ENCODE measurements at regions not wholly inside any gene's neighbourhood (a gene's known extent, or its start where the extent isn't known, plus 50 kb on each side); places are given as distances from the start of the nearest gene placed in this dataset.

- Histone ChIP-seq H3K4me1 (ENCODE audit: low read length) (no peaks in the 10 kb centered on the region), H3K36me3 (ENCODE audit: insufficient read depth, low read length) (no peaks in the 10 kb centered on the region), H3K9ac (ENCODE audit: low read length) (no peak overlapping the region), H3K27ac (ENCODE audit: low read length) (no peak overlapping the region), H3K4me2 (ENCODE audit: low read depth, low read length, poor library complexity, severe bottlenecking) (no peak overlapping the region), H3K79me2 (ENCODE audit: low read length) (no peaks in the 10 kb centered on the region), H2AFZ (ENCODE audit: low read length) (no peak overlapping the region), H3K9me3 (ENCODE audit: low read length) (no peaks in the 10 kb centered on the region), H3K27me3 (ENCODE audit: low read length) (no peaks in the 10 kb centered on the region), H3K4me3 (ENCODE audit: low read length) (no peak overlapping the region), H3K9me2 (replicated peaks; ENCODE audit: insufficient read depth, low read length) (no peaks in the 10 kb centered on the region), H4K20me1 (ENCODE audit: insufficient read depth, low read depth, low read length) (no peaks in the 10 kb centered on the region)
- no peak for DNase-seq
Observed at GRCh38 chr13:70619936-70620335, 511.7 kb upstream of the KLHL1 start.

GRCh38 chr13:70616847-70617246, 508.6 kb upstream of the KLHL1 start:
- Histone ChIP-seq H3K27me3 (ENCODE audit: low read length) (no peaks in the 10 kb centered on the region), H4K20me1 (ENCODE audit: insufficient read depth, low read depth, low read length) (no peaks in the 10 kb centered on the region), H3K9ac (ENCODE audit: low read length) (no peak overlapping the region), H3K4me2 (ENCODE audit: low read depth, low read length, poor library complexity, severe bottlenecking) (no peak overlapping the region), H3K4me3 (ENCODE audit: low read length) (no peak overlapping the region), H3K9me3 (ENCODE audit: low read length) (no peaks in the 10 kb centered on the region), H3K36me3 (ENCODE audit: insufficient read depth, low read length) (no peaks in the 10 kb centered on the region), H3K27ac (ENCODE audit: low read length) (no peak overlapping the region), H2AFZ (ENCODE audit: low read length) (no peak overlapping the region), H3K9me2 (replicated peaks; ENCODE audit: insufficient read depth, low read length) (no peaks in the 10 kb centered on the region), H3K79me2 (ENCODE audit: low read length) (no peaks in the 10 kb centered on the region), H3K4me1 (ENCODE audit: low read length) (no peaks in the 10 kb centered on the region)
- no peak for DNase-seq

- Histone ChIP-seq H3K4me1 (ENCODE audit: low read length) (no peaks in the 10 kb centered on the region), H3K4me2 (ENCODE audit: low read depth, low read length, poor library complexity, severe bottlenecking) (no peak overlapping the region), H3K9me2 (replicated peaks; ENCODE audit: insufficient read depth, low read length) (no peaks in the 10 kb centered on the region), H3K9ac (ENCODE audit: low read length) (no peak overlapping the region), H3K9me3 (ENCODE audit: low read length) (no peaks in the 10 kb centered on the region), H3K27ac (ENCODE audit: low read length) (no peak overlapping the region), H2AFZ (ENCODE audit: low read length) (no peak overlapping the region), H3K79me2 (ENCODE audit: low read length) (no peaks in the 10 kb centered on the region), H3K36me3 (ENCODE audit: insufficient read depth, low read length) (no peaks in the 10 kb centered on the region), H3K27me3 (ENCODE audit: low read length) (no peaks in the 10 kb centered on the region), H3K4me3 (ENCODE audit: low read length) (no peak overlapping the region), H4K20me1 (ENCODE audit: insufficient read depth, low read depth, low read length) (no peaks in the 10 kb centered on the region)
- no peak for DNase-seq
Observed at GRCh38 chr13:70613295-70613694, 505.0 kb upstream of the KLHL1 start.

GRCh38 chr13:70612881-70613280, 504.6 kb upstream of the KLHL1 start:
- DNase-seq: no peak
- H3K27ac ChIP-seq (ENCODE audit: low read length): no peak overlapping the region
- no peaks in the 10 kb centered on the region for H3K27me3 ChIP-seq (ENCODE audit: low read length)
- H3K4me2 ChIP-seq (ENCODE audit: low read depth, low read length, poor library complexity, severe bottlenecking): no peak overlapping the region
- no peaks in the 10 kb centered on the region for H3K36me3 ChIP-seq (ENCODE audit: insufficient read depth, low read length)
- H3K79me2 ChIP-seq (ENCODE audit: low read length): no peaks in the 10 kb centered on the region
- no peak overlapping the region for H2AFZ ChIP-seq (ENCODE audit: low read length)
- no peaks in the 10 kb centered on the region for H3K9me2 ChIP-seq (replicated peaks; ENCODE audit: insufficient read depth, low read length)
- H4K20me1 ChIP-seq (ENCODE audit: insufficient read depth, low read depth, low read length): no peaks in the 10 kb centered on the region
- H3K9me3 ChIP-seq (ENCODE audit: low read length): no peaks in the 10 kb centered on the region
- H3K4me1 ChIP-seq (ENCODE audit: low read length): no peaks in the 10 kb centered on the region
- H3K4me3 ChIP-seq (ENCODE audit: low read length): no peak overlapping the region
- H3K9ac ChIP-seq (ENCODE audit: low read length): no peak overlapping the region

- H3K4me3 ChIP-seq (ENCODE audit: low read length): no peak overlapping the region
- H3K4me2 ChIP-seq (ENCODE audit: low read depth, low read length, poor library complexity, severe bottlenecking): no peak overlapping the region
- no peaks in the 10 kb centered on the region; the same call in 1 of the 2 replicates for H3K9me2 ChIP-seq (replicated peaks; ENCODE audit: insufficient read depth, low read length)
- H4K20me1 ChIP-seq (ENCODE audit: insufficient read depth, low read depth, low read length): no peaks in the 10 kb centered on the region
- H3K36me3 ChIP-seq (ENCODE audit: insufficient read depth, low read length): no peaks in the 10 kb centered on the region
- H3K9ac ChIP-seq (ENCODE audit: low read length): no peak overlapping the region
- no peak for DNase-seq
- peaks cover 6% of the 10 kb centered on the region; the same call in 1 of the 2 replicates for H3K9me3 ChIP-seq (ENCODE audit: low read length)
- no peak overlapping the region for H2AFZ ChIP-seq (ENCODE audit: low read length)
- H3K4me1 ChIP-seq (ENCODE audit: low read length): no peaks in the 10 kb centered on the region
- H3K79me2 ChIP-seq (ENCODE audit: low read length): no peaks in the 10 kb centered on the region
- H3K27ac ChIP-seq (ENCODE audit: low read length): no peak overlapping the region
- no peaks in the 10 kb centered on the region for H3K27me3 ChIP-seq (ENCODE audit: low read length)
Observed at GRCh38 chr13:70604448-70604847, 496.2 kb upstream of the KLHL1 start.

GRCh38 chr13:70593716-70594115, 485.5 kb upstream of the KLHL1 start:
- Histone ChIP-seq H3K9me3 (ENCODE audit: low read length) (peaks cover 3% of the 10 kb centered on the region; the same call in 1 of the 2 replicates), H3K4me2 (ENCODE audit: low read depth, low read length, poor library complexity, severe bottlenecking) (no peak overlapping the region), H3K4me1 (ENCODE audit: low read length) (no peaks in the 10 kb centered on the region), H3K36me3 (ENCODE audit: insufficient read depth, low read length) (no peaks in the 10 kb centered on the region), H3K79me2 (ENCODE audit: low read length) (no peaks in the 10 kb centered on the region), H3K9me2 (replicated peaks; ENCODE audit: insufficient read depth, low read length) (no peaks in the 10 kb centered on the region), H2AFZ (ENCODE audit: low read length) (no peak overlapping the region), H3K9ac (ENCODE audit: low read length) (no peak overlapping the region), H3K27me3 (ENCODE audit: low read length) (no peaks in the 10 kb centered on the region), H3K4me3 (ENCODE audit: low read length) (no peak overlapping the region), H3K27ac (ENCODE audit: low read length) (no peak overlapping the region), H4K20me1 (ENCODE audit: insufficient read depth, low read depth, low read length) (no peaks in the 10 kb centered on the region)
- no peak for DNase-seq

- DNase-seq: no peak
- H3K4me2 ChIP-seq (ENCODE audit: low read depth, low read length, poor library complexity, severe bottlenecking): no peak overlapping the region
- H3K4me1 ChIP-seq (ENCODE audit: low read length): no peaks in the 10 kb centered on the region
- H3K79me2 ChIP-seq (ENCODE audit: low read length): no peaks in the 10 kb centered on the region
- no peaks in the 10 kb centered on the region for H3K36me3 ChIP-seq (ENCODE audit: insufficient read depth, low read length)
- H4K20me1 ChIP-seq (ENCODE audit: insufficient read depth, low read depth, low read length): no peaks in the 10 kb centered on the region
- no peaks in the 10 kb centered on the region for H3K27me3 ChIP-seq (ENCODE audit: low read length)
- no peak overlapping the region for H3K27ac ChIP-seq (ENCODE audit: low read length)
- H3K4me3 ChIP-seq (ENCODE audit: low read length): no peak overlapping the region
- no peaks in the 10 kb centered on the region for H3K9me2 ChIP-seq (replicated peaks; ENCODE audit: insufficient read depth, low read length)
- H2AFZ ChIP-seq (ENCODE audit: low read length): no peak overlapping the region
- peaks cover under 1% of the 10 kb centered on the region; the same call in 1 of the 2 replicates for H3K9me3 ChIP-seq (ENCODE audit: low read length)
- no peak overlapping the region for H3K9ac ChIP-seq (ENCODE audit: low read length)
Observed at GRCh38 chr13:70585109-70585508, 476.9 kb upstream of the KLHL1 start.

GRCh38 chr13:70580825-70581224, 472.6 kb upstream of the KLHL1 start:
- Histone ChIP-seq H3K4me1 (ENCODE audit: low read length) (no peaks in the 10 kb centered on the region), H3K9me2 (replicated peaks; ENCODE audit: insufficient read depth, low read length) (no peaks in the 10 kb centered on the region), H3K27ac (ENCODE audit: low read length) (no peak overlapping the region), H3K4me3 (ENCODE audit: low read length) (no peak overlapping the region), H3K4me2 (ENCODE audit: low read depth, low read length, poor library complexity, severe bottlenecking) (no peak overlapping the region), H3K36me3 (ENCODE audit: insufficient read depth, low read length) (no peaks in the 10 kb centered on the region), H4K20me1 (ENCODE audit: insufficient read depth, low read depth, low read length) (no peaks in the 10 kb centered on the region), H2AFZ (ENCODE audit: low read length) (no peak overlapping the region), H3K9me3 (ENCODE audit: low read length) (no peaks in the 10 kb centered on the region), H3K9ac (ENCODE audit: low read length) (no peak overlapping the region), H3K79me2 (ENCODE audit: low read length) (no peaks in the 10 kb centered on the region), H3K27me3 (ENCODE audit: low read length) (no peaks in the 10 kb centered on the region)
- DNase-seq: no peak

- H3K79me2 ChIP-seq (ENCODE audit: low read length): no peaks in the 10 kb centered on the region
- DNase-seq: no peak
- H3K27ac ChIP-seq (ENCODE audit: low read length): no peak overlapping the region
- H3K4me1 ChIP-seq (ENCODE audit: low read length): no peaks in the 10 kb centered on the region
- H3K36me3 ChIP-seq (ENCODE audit: insufficient read depth, low read length): no peaks in the 10 kb centered on the region
- H3K9me2 ChIP-seq (replicated peaks; ENCODE audit: insufficient read depth, low read length): no peaks in the 10 kb centered on the region
- no peak overlapping the region for H2AFZ ChIP-seq (ENCODE audit: low read length)
- H3K4me3 ChIP-seq (ENCODE audit: low read length): no peak overlapping the region
- H3K27me3 ChIP-seq (ENCODE audit: low read length): no peaks in the 10 kb centered on the region
- H4K20me1 ChIP-seq (ENCODE audit: insufficient read depth, low read depth, low read length): no peaks in the 10 kb centered on the region
- no peak overlapping the region for H3K4me2 ChIP-seq (ENCODE audit: low read depth, low read length, poor library complexity, severe bottlenecking)
- no peak overlapping the region for H3K9ac ChIP-seq (ENCODE audit: low read length)
- no peaks in the 10 kb centered on the region for H3K9me3 ChIP-seq (ENCODE audit: low read length)
Observed at GRCh38 chr13:70579941-70580340, 471.7 kb upstream of the KLHL1 start.

All from Karpas-422 (cell line).